Gastrocnemius medialis (tissue), 4 donors: ENCODE measurements at regions not wholly inside any gene's neighbourhood (a gene's known extent, or its start where the extent isn't known, plus 50 kb on each side); places are given as distances from the start of the nearest gene placed in this dataset.

Experiments
- ATAC-seq, 2 donors: fragments of 150-250 bp; one replicate each; pipeline ENCODE4 v1.9.1; 2016
- DNase-seq, 2 donors: peaks; one replicate each; pipeline ENCODE4 v3.0.0-alpha.2; 2019
- H3K27ac ChIP-seq, 4 donors: fragments of 200-600 bp; sonication (generic); 1 replicate in 1 of 4; 2 replicates in 3 of 4; pipeline ENCODE4 v1.5.1; 2016 to 2018; ENCODE audit warnings: mild to moderate bottlenecking in 2 of 4, moderate library complexity in 1 of 4
- H3K27me3 ChIP-seq, 3 donors: fragments of 200-600 bp; sonication (generic) in 2 of 3; 1 replicate in 1 of 3; 2 replicates in 2 of 3; pipeline versions ENCODE4 v1.5.1 to v1.6.0; 2016 to 2019; ENCODE audit warnings: mild to moderate bottlenecking in 1 of 3, moderate library complexity in 1 of 3
- H3K36me3 ChIP-seq, 2 donors: fragments of 200-600 bp; sonication (generic) in 1 of 2; one replicate each; pipeline ENCODE4 v1.5.1; 2017 to 2018
- H3K4me1 ChIP-seq, 2 donors: fragments of 200-600 bp; sonication (generic) in 1 of 2; one replicate each; pipeline ENCODE4 v1.5.1; 2016 to 2017; ENCODE audit warnings: mild to moderate bottlenecking in 2 of 2
- H3K4me3 ChIP-seq, 4 donors: fragments of 200-600 bp; sonication (generic) in 3 of 4; 1 replicate in 1 of 4; 2 replicates in 3 of 4; pipeline ENCODE4 v1.5.1; 2016 to 2019; ENCODE audit warnings: mild to moderate bottlenecking in 2 of 4
- H3K9me3 ChIP-seq, 3 donors: fragments of 200-600 bp; sonication (generic) in 2 of 3; 1 replicate in 1 of 3; 2 replicates in 2 of 3; pipeline ENCODE4 v1.5.1; 2016 to 2019
- CTCF ChIP-seq, 5 experiments: fragments of 450-650 bp in 3 of 5; fragments of 200-600 bp in 2 of 5; sonication (generic) in 2 of 5; IDR thresholded peaks in 4 of 5; conservative IDR thresholded peaks in 1 of 5; 1 replicate in 4 of 5; 2 replicates in 1 of 5; pipeline ENCODE4 v1.5.1; 2016 to 2019; ENCODE audit warnings: antibody characterized with exemption in 5 of 5, mild to moderate bottlenecking in 3 of 5, moderate library complexity in 3 of 5
- POLR2A ChIP-seq, 2 donors: fragments of 450-650 bp; IDR thresholded peaks; one replicate each; pipeline ENCODE4 v1.6.1; 2017; ENCODE audit warnings: antibody characterized with exemption in 2 of 2, mild to moderate bottlenecking in 2 of 2, moderate library complexity in 2 of 2
- in situ Hi-C, 4 donors: fragments of 200-750 bp; cut with MboI; loops; one replicate each; pipeline versions ENCODE4 v1.15.0 to v1.8.0; 2017; ENCODE audit warnings: low sequenced_read_pairs in 4 of 4
- intact Hi-C: fragments of 100-400 bp; cut with DNase I; formaldehyde crosslinking; loops from one replicate; pipeline ENCODE4 v1.15.1; 2023; ENCODE audit warnings: low total_unique reads

GRCh38 chr1:172973424-172973823, 77.3 kb downstream of the TNFSF18 start:
- no peaks in the 10 kb centered on the region for H3K9me3 ChIP-seq
- H3K36me3 ChIP-seq = no peaks in the 10 kb centered on the region
- no peaks in the 10 kb centered on the region for H3K4me1 ChIP-seq
- no peak overlapping the region for H3K27ac ChIP-seq
- intact Hi-C loops (no loop called here), in situ Hi-C loops (no loop called here)
- no peaks in the 10 kb centered on the region for H3K27me3 ChIP-seq
- no peak for DNase-seq
- ATAC-seq = no peak
- H3K4me3 ChIP-seq = no peak overlapping the region
- TF ChIP-seq CTCF (IDR thresholded peaks at IDR 0.05 in 4 of 5, conservative IDR thresholded peaks at IDR 0.05 in 1 of 5) (no peak), POLR2A (IDR thresholded peaks at IDR 0.05) (no peak)

GRCh38 chr1:172976222-172977041, 74.3 kb downstream of the TNFSF18 start:
- Histone ChIP-seq H3K36me3 (no peaks in the 10 kb centered on the region), H3K27me3 (no peaks in the 10 kb centered on the region), H3K27ac (no peak overlapping the region), H3K4me3 (no peak overlapping the region), H3K9me3 (no peaks in the 10 kb centered on the region), H3K4me1 (no peaks in the 10 kb centered on the region)
- intact Hi-C loops (no loop called here), in situ Hi-C loops (no loop called here)
- DNase-seq (no peak), ATAC-seq (no peak)
- TF ChIP-seq POLR2A (IDR thresholded peaks at IDR 0.05) (no peak), CTCF (IDR thresholded peaks at IDR 0.05 in 4 of 5, conservative IDR thresholded peaks at IDR 0.05 in 1 of 5) (no peak)

GRCh38 chr1:172977296-172978017, 73.3 kb downstream of the TNFSF18 start:
- Histone ChIP-seq H3K36me3 (no peaks in the 10 kb centered on the region), H3K4me3 (no peak overlapping the region), H3K27ac (no peak overlapping the region), H3K4me1 (no peaks in the 10 kb centered on the region), H3K9me3 (no peaks in the 10 kb centered on the region), H3K27me3 (no peaks in the 10 kb centered on the region)
- TF ChIP-seq POLR2A (IDR thresholded peaks at IDR 0.05) (no peak), CTCF (IDR thresholded peaks at IDR 0.05 in 4 of 5, conservative IDR thresholded peaks at IDR 0.05 in 1 of 5) (no peak)
- intact Hi-C loops = no loop called here
- ATAC-seq (no peak), DNase-seq (no peak)
- in situ Hi-C loops = no loop called here

DNA sequence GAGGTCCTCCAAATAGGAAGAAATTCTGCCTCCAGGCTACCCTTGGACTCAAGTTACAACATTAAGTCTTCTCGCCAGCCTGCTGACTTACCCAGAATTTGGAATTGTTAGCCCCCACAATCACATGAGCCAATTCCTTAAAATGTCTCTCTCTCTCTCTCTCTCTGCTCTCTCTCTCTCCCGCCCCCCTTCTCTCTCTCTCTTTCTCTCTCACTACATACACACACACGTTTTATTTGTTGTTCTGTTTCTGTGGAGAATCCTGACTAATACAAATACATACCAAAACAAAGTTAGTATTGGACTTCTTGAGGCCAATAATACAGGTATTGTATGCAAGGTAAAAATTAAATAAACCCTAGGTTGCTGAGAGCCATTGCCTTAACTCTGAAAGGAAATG, 72.1 kb downstream of the TNFSF18 start:
- intact Hi-C loops (no loop called here), in situ Hi-C loops (no loop called here)
- no peaks in the 10 kb centered on the region for H3K9me3 ChIP-seq
- H3K36me3 ChIP-seq = no peaks in the 10 kb centered on the region
- TF ChIP-seq CTCF (IDR thresholded peaks at IDR 0.05 in 4 of 5, conservative IDR thresholded peaks at IDR 0.05 in 1 of 5) (no peak), POLR2A (IDR thresholded peaks at IDR 0.05) (no peak)
- H3K27me3 ChIP-seq = no peaks in the 10 kb centered on the region
- H3K4me1 ChIP-seq = no peaks in the 10 kb centered on the region
- no peak overlapping the region for H3K27ac ChIP-seq
- ATAC-seq = no peak
- no peak for DNase-seq
- no peak overlapping the region for H3K4me3 ChIP-seq
